HepG2 (cell line): ENCODE measurements at regions not wholly inside any gene's neighbourhood (a gene's known extent, or its start where the extent isn't known, plus 50 kb on each side); places are given as distances from the start of the nearest gene placed in this dataset.

Experiments
- ATAC-seq: fragments of 200-7000 bp; cut with Tn5 transposase; 3 replicates; pipeline ENCODE4 v1.9.1; 2020; ENCODE audit warnings: mild to moderate bottlenecking, moderate library complexity
- BruUV-seq: library from RNA; stranded (reverse); fragments of 400-500 nt; replicated peaks from 2 replicates; lab custom pipeline; 2021; lab: Mats Ljungman, UMichigan
- CTCF ChIA-PET: fragments of 300-600 bp; formaldehyde crosslinking; extraction: SDS; loops from one replicate; lab custom pipeline; 2021; ENCODE audit warnings: low total read pairs, inconsistent platforms, low intra/inter-chr PET ratio; lab: Yijun Ruan, JAX
- POLR2A ChIA-PET: fragments of 350-600 bp; sonication (Branson Sonifier 250); formaldehyde crosslinking; loops from one replicate; lab custom pipeline; 2020; ENCODE audit warnings: antibody characterized with exemption, inconsistent platforms; lab: Yijun Ruan, JAX
- DNase-seq: peaks from one replicate; pipeline ENCODE4 v3.0.0-alpha.2; 2015; ENCODE audit warnings: low spot score
- FAIRE-seq: peaks from 3 replicates; lab custom pipeline; 2011; peaks lifted over from hg19 to GRCh38; lab: Jason Lieb, UNC
- H2AFZ ChIP-seq: one replicate; pipeline ENCODE4 v1.6.1; 2011; ENCODE audit warnings: low read length, inconsistent platforms
- H3K27ac ChIP-seq: fragments of 300-600 bp; 3 replicates; pipeline ENCODE4 v1.8.0; 2011; ENCODE audit warnings: mixed run types, mild to moderate bottlenecking, mixed read lengths, low read length, inconsistent platforms; ENCODE audit not compliant: insufficient read depth; ENCODE audit errors: extremely low read length
- H3K27me3 ChIP-seq, 2 experiments: fragments of 200-600 bp in 1 of 2; 2 replicates in 1 of 2; 3 replicates in 1 of 2; pipeline versions ENCODE4 v1.6.0 to v1.8.0; 2011; ENCODE audit warnings: low read length in 2 of 2, mild to moderate bottlenecking in 2 of 2, moderate library complexity in 2 of 2, inconsistent platforms in 1 of 2; ENCODE audit not compliant: insufficient read depth in 2 of 2, control insufficient read depth in 1 of 2
- H3K36me3 ChIP-seq, 2 experiments: fragments of 200-600 bp in 1 of 2; replicated peaks in 1 of 2; 2 replicates in 1 of 2; 3 replicates in 1 of 2; pipeline versions ENCODE4 v1.5.1 to v1.8.0; 2011; ENCODE audit warnings: low read length in 2 of 2, inconsistent platforms in 1 of 2; ENCODE audit not compliant: insufficient read depth in 2 of 2, control insufficient read depth in 1 of 2
- H3K4me1 ChIP-seq: 2 replicates; pipeline ENCODE4 v1.5.1; 2012; ENCODE audit warnings: low read length, inconsistent platforms; ENCODE audit not compliant: insufficient read depth
- H3K4me2 ChIP-seq: 2 replicates; pipeline ENCODE4 v1.6.0; 2011; ENCODE audit warnings: low read depth, low read length, inconsistent platforms
- H3K4me3 ChIP-seq, 3 experiments: fragments of 200-600 bp in 1 of 3; sonication (generic), shearing (Covaris generic) in 1 of 3; replicated peaks in 1 of 3; 2 replicates each; pipeline ENCODE4 v1.5.1; 2011 to 2016; ENCODE audit warnings: low read length in 3 of 3, inconsistent platforms in 2 of 3, low read depth in 2 of 3, mild to moderate bottlenecking in 2 of 3, control low read depth in 1 of 3, mixed read lengths in 1 of 3; ENCODE audit not compliant: insufficient read depth in 1 of 3
- H3K79me2 ChIP-seq: one replicate; pipeline ENCODE4 v1.6.1; 2011; ENCODE audit warnings: low read length, inconsistent platforms; ENCODE audit not compliant: insufficient read depth
- H3K9ac ChIP-seq: 2 replicates; pipeline ENCODE4 v1.6.0; 2011; ENCODE audit warnings: mild to moderate bottlenecking, low read depth, low read length, inconsistent platforms; ENCODE audit not compliant: insufficient read depth
- H3K9me3 ChIP-seq: 2 replicates; pipeline ENCODE4 v1.5.1; 2012; ENCODE audit warnings: mild to moderate bottlenecking, low read length
- H4K20me1 ChIP-seq: 2 replicates; pipeline ENCODE4 v1.6.0; 2011; ENCODE audit warnings: inconsistent platforms, mild to moderate bottlenecking, low read length, moderate library complexity; ENCODE audit not compliant: insufficient read depth
- HMG20A ChIP-seq: IDR thresholded peaks from 2 replicates; pipeline ENCODE4 v1.6.1; 2016; ENCODE audit warnings: borderline replicate concordance
- IRX3 ChIP-seq: sonication (generic); formaldehyde crosslinking; IDR thresholded peaks from 2 replicates; pipeline ENCODE4 v1.8.1; 2023; ENCODE audit warnings: mild to moderate bottlenecking, low read depth, missing genetic modification reagents, borderline replicate concordance
- MBNL3 ChIP-seq: fragments of 250-450 bp; sonication (Bioruptor Pico); conservative IDR thresholded peaks from 2 replicates; pipeline ENCODE4 v1.8.0; 2022; ENCODE audit warnings: mild to moderate bottlenecking, inconsistent platforms
- MIER2 ChIP-seq: IDR thresholded peaks from 2 replicates; pipeline ENCODE4 v1.6.1; 2016; ENCODE audit warnings: missing biosample characterization, missing genetic modification reagents
- TAF15 ChIP-seq: fragments of 200-400 bp; formaldehyde crosslinking; IDR thresholded peaks from one replicate; pipeline ENCODE4 v1.6.1; 2018; ENCODE audit warnings: mild to moderate bottlenecking, low read depth, low read length; ENCODE audit not compliant: poor library complexity, severe bottlenecking
- TSC22D2 ChIP-seq: sonication (generic); formaldehyde crosslinking; IDR thresholded peaks from 2 replicates; pipeline ENCODE4 v1.5.1; 2020; ENCODE audit warnings: missing genetic modification reagents, mild to moderate bottlenecking, borderline replicate concordance
- WIZ ChIP-seq: sonication (generic); formaldehyde crosslinking; IDR thresholded peaks from 2 replicates; pipeline ENCODE4 v1.5.1; 2020; ENCODE audit warnings: mild to moderate bottlenecking, missing genetic modification reagents
- ZFP36 ChIP-seq: fragments of 150-350 bp; IDR thresholded peaks from 2 replicates; pipeline ENCODE4 v1.6.1; 2018; ENCODE audit warnings: borderline replicate concordance, low read length, low read depth; ENCODE audit not compliant: partially characterized antibody
- ZMYM3 ChIP-seq: sonication (generic); formaldehyde crosslinking; IDR thresholded peaks from 2 replicates; pipeline ENCODE4 v1.5.1; 2020; ENCODE audit warnings: mild to moderate bottlenecking, missing genetic modification reagents
- ZMYM4 ChIP-seq: sonication (generic); formaldehyde crosslinking; IDR thresholded peaks from 2 replicates; pipeline ENCODE4 v1.8.1; 2023; ENCODE audit warnings: mild to moderate bottlenecking, missing genetic modification reagents
- ZNF263 ChIP-seq: sonication (generic); formaldehyde crosslinking; IDR thresholded peaks from 2 replicates; pipeline ENCODE4 v1.4.0; 2020; ENCODE audit warnings: missing genetic modification reagents
- ZNF552 ChIP-seq: sonication (generic); formaldehyde crosslinking; IDR thresholded peaks from 2 replicates; pipeline ENCODE4 v1.9.0; 2022; ENCODE audit warnings: missing genetic modification reagents, mild to moderate bottlenecking, borderline replicate concordance
- ZSCAN29 ChIP-seq: sonication (generic); formaldehyde crosslinking; conservative IDR thresholded peaks from 2 replicates; pipeline ENCODE4 v1.4.0; 2020; ENCODE audit warnings: mild to moderate bottlenecking, missing genetic modification reagents
- WGBS: methylation state at CpG from one replicate; pipeline ENCODE4 v1.1.6; 2017; ENCODE audit warnings: low lambda C conversion rate; 5-methylcytosine and 5-hydroxymethylcytosine counted together
- in situ Hi-C: cut with HindIII; loops from 2 replicates; pipeline ENCODE4 v1.10.0; 2017; ENCODE audit warnings: low pct_unique_long_range_greater_than_20kb; ENCODE audit not compliant: extremely low pct_ligation_motif_present
- intact Hi-C: fragments of 100-400 bp; cut with micrococcal nuclease; formaldehyde crosslinking; loops from one replicate; pipeline ENCODE4 v1.10.0; 2022; ENCODE audit not compliant: unreplicated experiment

- TF ChIP-seq WIZ (CRISPR knock-in tag), result no peak
- TF ChIP-seq IRX3, result no peak
- no peak for TF ChIP-seq MIER2 (CRISPR knock-in tag)
- no peak for TF ChIP-seq HMG20A (CRISPR knock-in tag)
- no peak for TF ChIP-seq ZMYM3
- no peak for TF ChIP-seq TSC22D2
- TF ChIP-seq TAF15, result no peak
- no peak for TF ChIP-seq ZMYM4 (CRISPR knock-in tag)
- no peak for TF ChIP-seq ZSCAN29
- TF ChIP-seq ZNF263 (CRISPR knock-in tag), result no peak
- no peak for TF ChIP-seq MBNL3
- no peak for TF ChIP-seq ZFP36
- TF ChIP-seq ZNF552 (CRISPR knock-in tag), result no peak
- TF ChIP-seq, all 625 proteins: peak for 0
- no peak for ATAC-seq
- FAIRE-seq, result no peak
- H4K20me1 ChIP-seq, result no peaks in the 10 kb centered on the region
- intact Hi-C loops (no loop called here), in situ Hi-C loops (no loop called here)
- H3K9me3 ChIP-seq, result no peaks in the 10 kb centered on the region
- WGBS, result 38% methylated on average over 2 of the region's 2 CpGs
- H3K79me2 ChIP-seq, result no peaks in the 10 kb centered on the region
- H3K36me3 ChIP-seq, result no peaks in the 10 kb centered on the region
- peaks cover 13% of the 10 kb centered on the region for H3K4me1 ChIP-seq
- H2AFZ ChIP-seq, result no peak overlapping the region
- DNase-seq, result no peak
- ChIA-PET POLR2A (no interaction called here), CTCF (no interaction called here)
- no TSS peak for BruUV-seq
- no peak overlapping the region for H3K9ac ChIP-seq
- no peak overlapping the region for H3K27ac ChIP-seq
- no peak overlapping the region for H3K4me2 ChIP-seq
- no peak overlapping the region for H3K4me3 ChIP-seq
- H3K27me3 ChIP-seq, result peaks cover 0 to 1% of the 10 kb centered on the region in 2 experiments; a peak in 1 of 5 replicates
Measured at GRCh38 chr5:112584781-112585180, 152.9 kb upstream of the APC start.
